ENCODE measurements at regions not wholly inside any gene's neighbourhood (a gene's known extent, or its start where the extent isn't known, plus 50 kb on each side); places are given as distances from the start of the nearest gene placed in this dataset.

DNA sequence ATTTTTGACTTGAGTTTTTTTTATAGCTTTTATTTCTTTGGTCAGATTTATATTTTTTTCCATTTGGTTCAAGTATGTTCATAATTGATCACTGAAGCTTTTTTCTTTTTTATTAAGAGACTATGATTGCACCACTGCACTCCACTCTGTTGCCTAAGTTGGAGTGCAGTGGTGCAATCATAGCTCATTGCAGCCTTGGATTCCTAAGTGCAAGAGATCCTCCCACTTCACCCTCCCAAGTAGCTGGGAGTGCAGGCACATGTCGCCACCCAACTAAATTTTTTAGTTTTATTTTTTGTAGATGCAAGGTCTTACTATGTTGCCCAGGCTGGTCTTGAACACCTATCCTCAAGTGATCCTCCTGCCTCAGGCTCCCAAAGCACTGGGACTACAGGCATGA, 97.7 kb upstream of the KIF5B start:
- no peaks in the 10 kb centered on the region for H3K36me3 ChIP-seq (ENCODE audit: insufficient read depth)
- H3K4me1 ChIP-seq (ENCODE audit: low read depth, poor library complexity, severe bottlenecking) = peaks cover 11% of the 10 kb centered on the region
- H3K9ac ChIP-seq = no peak overlapping the region
- H3K27ac ChIP-seq = no peak overlapping the region
- H3K4me2 ChIP-seq = no peak overlapping the region
- H3K27me3 ChIP-seq (ENCODE audit: insufficient read depth, low read depth) = no peaks in the 10 kb centered on the region
- no peaks in the 10 kb centered on the region for H3K79me2 ChIP-seq (ENCODE audit: insufficient read depth, low read depth)
- H2AFZ ChIP-seq (ENCODE audit: low read depth) = no peak overlapping the region
- no peak overlapping the region for H3K4me3 ChIP-seq (IDR thresholded peaks at IDR 0.05; ENCODE audit: insufficient read depth, low read depth, low read length)
- H4K20me1 ChIP-seq (ENCODE audit: insufficient read depth) = no peaks in the 10 kb centered on the region
- TF ChIP-seq, protein P1, sequence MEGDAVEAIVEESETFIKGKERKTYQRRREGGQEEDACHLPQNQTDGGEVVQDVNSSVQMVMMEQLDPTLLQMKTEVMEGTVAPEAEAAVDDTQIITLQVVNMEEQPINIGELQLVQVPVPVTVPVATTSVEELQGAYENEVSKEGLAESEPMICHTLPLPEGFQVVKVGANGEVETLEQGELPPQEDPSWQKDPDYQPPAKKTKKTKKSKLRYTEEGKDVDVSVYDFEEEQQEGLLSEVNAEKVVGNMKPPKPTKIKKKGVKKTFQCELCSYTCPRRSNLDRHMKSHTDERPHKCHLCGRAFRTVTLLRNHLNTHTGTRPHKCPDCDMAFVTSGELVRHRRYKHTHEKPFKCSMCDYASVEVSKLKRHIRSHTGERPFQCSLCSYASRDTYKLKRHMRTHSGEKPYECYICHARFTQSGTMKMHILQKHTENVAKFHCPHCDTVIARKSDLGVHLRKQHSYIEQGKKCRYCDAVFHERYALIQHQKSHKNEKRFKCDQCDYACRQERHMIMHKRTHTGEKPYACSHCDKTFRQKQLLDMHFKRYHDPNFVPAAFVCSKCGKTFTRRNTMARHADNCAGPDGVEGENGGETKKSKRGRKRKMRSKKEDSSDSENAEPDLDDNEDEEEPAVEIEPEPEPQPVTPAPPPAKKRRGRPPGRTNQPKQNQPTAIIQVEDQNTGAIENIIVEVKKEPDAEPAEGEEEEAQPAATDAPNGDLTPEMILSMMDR (conservative IDR thresholded peaks at IDR 0.05; ENCODE audit: low read depth, low read length) = no peak

DNA sequence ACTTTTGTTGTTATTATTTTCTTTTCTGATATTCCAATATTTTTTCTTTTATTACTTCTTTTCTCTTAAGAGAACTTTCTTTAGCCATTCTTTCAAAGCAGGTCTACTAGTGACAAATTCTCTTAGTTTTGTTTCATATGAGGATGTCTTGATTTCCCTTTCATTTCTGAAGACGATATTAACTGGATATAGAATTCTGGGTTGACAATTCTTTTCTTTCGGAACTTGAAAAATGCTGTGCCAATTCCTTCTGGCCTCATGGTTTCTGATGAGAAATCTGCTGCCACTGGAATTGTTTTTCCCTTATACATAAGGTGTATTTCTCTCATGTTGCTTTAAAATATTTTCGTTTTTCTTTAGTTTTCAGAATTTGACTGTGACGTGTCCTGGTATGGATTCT, 97.0 kb upstream of the KIF5B start:
- Histone ChIP-seq H3K27me3 (ENCODE audit: insufficient read depth, low read depth) (no peaks in the 10 kb centered on the region), H3K4me1 (ENCODE audit: low read depth, poor library complexity, severe bottlenecking) (peaks cover 13% of the 10 kb centered on the region), H3K9ac (no peak overlapping the region), H3K27ac (no peak overlapping the region), H2AFZ (ENCODE audit: low read depth) (no peak overlapping the region), H3K4me3 (IDR thresholded peaks at IDR 0.05; ENCODE audit: insufficient read depth, low read depth, low read length) (no peak overlapping the region), H4K20me1 (ENCODE audit: insufficient read depth) (no peaks in the 10 kb centered on the region), H3K36me3 (ENCODE audit: insufficient read depth) (no peaks in the 10 kb centered on the region), H3K4me2 (no peak overlapping the region), H3K79me2 (ENCODE audit: insufficient read depth, low read depth) (no peaks in the 10 kb centered on the region)
- TF ChIP-seq, protein P1 (conservative IDR thresholded peaks at IDR 0.05; ENCODE audit: low read depth, low read length) = no peak

DNA sequence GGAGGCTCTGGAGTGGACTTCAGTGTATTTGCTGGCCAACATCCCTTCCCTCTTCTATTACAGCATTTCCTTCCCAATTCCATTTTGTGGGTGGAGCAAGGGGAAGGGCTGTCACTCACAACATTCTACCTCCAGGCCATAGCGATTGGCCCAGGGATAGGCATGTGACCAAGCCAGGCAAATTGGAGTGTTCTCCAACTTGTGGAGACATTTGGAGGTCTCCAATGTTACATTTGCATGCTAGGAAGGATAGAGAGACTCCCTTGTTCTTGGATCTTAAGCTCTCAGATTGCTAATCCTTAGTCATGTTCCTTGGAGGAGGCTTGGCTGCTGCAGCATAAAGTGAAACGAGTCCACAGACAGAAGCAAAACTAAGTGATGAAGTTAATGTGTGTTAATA, 95.6 kb upstream of the KIF5B start:
- no peaks in the 10 kb centered on the region for H3K27me3 ChIP-seq (ENCODE audit: insufficient read depth, low read depth)
- no peaks in the 10 kb centered on the region for H4K20me1 ChIP-seq (ENCODE audit: insufficient read depth)
- no peak overlapping the region for H3K9ac ChIP-seq
- no peak overlapping the region for H3K27ac ChIP-seq
- H3K36me3 ChIP-seq (ENCODE audit: insufficient read depth) = no peaks in the 10 kb centered on the region
- H3K4me2 ChIP-seq = no peak overlapping the region
- H2AFZ ChIP-seq (ENCODE audit: low read depth) = no peak overlapping the region
- H3K4me3 ChIP-seq (IDR thresholded peaks at IDR 0.05; ENCODE audit: insufficient read depth, low read depth, low read length) = no peak overlapping the region
- TF ChIP-seq, protein P1 (conservative IDR thresholded peaks at IDR 0.05; ENCODE audit: low read depth, low read length) = no peak
- H3K4me1 ChIP-seq (ENCODE audit: low read depth, poor library complexity, severe bottlenecking) = peaks cover 13% of the 10 kb centered on the region
- H3K79me2 ChIP-seq (ENCODE audit: insufficient read depth, low read depth) = no peaks in the 10 kb centered on the region

DNA sequence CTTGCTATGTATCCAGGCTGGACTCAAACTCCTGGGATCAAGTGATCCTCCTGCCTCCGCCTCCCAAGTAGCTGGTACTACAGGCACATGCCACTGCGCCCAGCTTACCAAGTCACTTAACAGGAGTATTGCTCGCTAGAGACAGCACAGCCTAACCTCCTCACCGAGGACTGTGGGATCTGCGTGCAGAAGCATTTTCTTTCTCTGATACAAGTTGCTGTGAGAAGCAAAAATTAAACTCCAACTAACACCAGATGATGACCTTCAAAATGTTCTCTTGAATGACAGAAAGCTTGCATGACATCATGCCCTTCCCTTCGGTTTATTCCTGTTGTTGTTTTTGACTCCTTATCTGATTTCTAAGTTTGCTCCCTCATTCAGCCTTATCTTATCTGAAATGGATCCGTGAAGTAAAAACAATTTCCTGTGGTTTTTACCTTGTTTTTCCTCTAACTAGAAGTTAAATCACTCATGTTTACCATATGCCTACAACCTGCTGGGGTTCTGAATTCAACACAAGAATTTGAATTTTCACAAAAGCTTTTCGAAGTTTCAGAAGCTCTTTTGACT, 94.4 kb upstream of the KIF5B start:
- Histone ChIP-seq H3K4me1 (ENCODE audit: low read depth, poor library complexity, severe bottlenecking) (peaks cover 13% of the 10 kb centered on the region), H3K27me3 (ENCODE audit: insufficient read depth, low read depth) (no peaks in the 10 kb centered on the region), H4K20me1 (ENCODE audit: insufficient read depth) (no peaks in the 10 kb centered on the region), H2AFZ (ENCODE audit: low read depth) (no peak overlapping the region), H3K36me3 (ENCODE audit: insufficient read depth) (no peaks in the 10 kb centered on the region), H3K79me2 (ENCODE audit: insufficient read depth, low read depth) (no peaks in the 10 kb centered on the region), H3K4me2 (no peak overlapping the region), H3K9ac (no peak overlapping the region), H3K27ac (no peak overlapping the region), H3K4me3 (IDR thresholded peaks at IDR 0.05; ENCODE audit: insufficient read depth, low read depth, low read length) (no peak overlapping the region)
- TF ChIP-seq, protein P1 (conservative IDR thresholded peaks at IDR 0.05; ENCODE audit: low read depth, low read length) = no peak

Measured in KMS-11 (cell line).